ENCODE measurements at regions not wholly inside any gene's neighbourhood (a gene's known extent, or its start where the extent isn't known, plus 50 kb on each side); places are given as distances from the start of the nearest gene placed in this dataset.

DNA sequence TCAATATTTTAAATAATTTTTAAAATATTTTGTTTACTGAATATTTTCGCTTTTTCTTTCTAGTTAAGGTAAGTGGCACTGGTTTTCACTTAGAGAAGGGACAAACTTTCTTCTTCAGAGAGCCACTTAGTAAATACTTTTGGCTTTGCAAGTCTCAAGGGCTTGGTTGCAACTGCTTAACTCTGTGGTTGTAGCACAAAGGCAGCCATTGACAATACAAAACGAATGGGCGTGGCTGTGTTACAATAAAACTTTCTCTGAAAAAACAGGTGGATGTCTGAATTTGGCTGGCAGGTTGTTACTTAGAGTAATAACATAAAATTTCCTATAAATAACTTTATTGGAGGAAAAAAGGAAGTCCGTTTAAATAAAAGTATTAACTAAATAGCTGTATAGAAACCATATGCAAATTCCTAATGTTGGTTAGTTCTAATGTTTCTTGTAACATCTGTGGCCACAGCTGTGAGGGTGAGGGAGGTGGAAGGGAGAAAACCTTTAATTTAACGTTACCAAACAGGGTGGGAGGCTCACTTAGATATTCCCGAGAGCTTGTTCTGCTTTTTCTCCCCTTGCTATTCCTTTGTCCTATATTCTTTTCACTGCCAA is 62.4 kb upstream of the TNP1 start (continued):
- TF ChIP-seq, protein P1, sequence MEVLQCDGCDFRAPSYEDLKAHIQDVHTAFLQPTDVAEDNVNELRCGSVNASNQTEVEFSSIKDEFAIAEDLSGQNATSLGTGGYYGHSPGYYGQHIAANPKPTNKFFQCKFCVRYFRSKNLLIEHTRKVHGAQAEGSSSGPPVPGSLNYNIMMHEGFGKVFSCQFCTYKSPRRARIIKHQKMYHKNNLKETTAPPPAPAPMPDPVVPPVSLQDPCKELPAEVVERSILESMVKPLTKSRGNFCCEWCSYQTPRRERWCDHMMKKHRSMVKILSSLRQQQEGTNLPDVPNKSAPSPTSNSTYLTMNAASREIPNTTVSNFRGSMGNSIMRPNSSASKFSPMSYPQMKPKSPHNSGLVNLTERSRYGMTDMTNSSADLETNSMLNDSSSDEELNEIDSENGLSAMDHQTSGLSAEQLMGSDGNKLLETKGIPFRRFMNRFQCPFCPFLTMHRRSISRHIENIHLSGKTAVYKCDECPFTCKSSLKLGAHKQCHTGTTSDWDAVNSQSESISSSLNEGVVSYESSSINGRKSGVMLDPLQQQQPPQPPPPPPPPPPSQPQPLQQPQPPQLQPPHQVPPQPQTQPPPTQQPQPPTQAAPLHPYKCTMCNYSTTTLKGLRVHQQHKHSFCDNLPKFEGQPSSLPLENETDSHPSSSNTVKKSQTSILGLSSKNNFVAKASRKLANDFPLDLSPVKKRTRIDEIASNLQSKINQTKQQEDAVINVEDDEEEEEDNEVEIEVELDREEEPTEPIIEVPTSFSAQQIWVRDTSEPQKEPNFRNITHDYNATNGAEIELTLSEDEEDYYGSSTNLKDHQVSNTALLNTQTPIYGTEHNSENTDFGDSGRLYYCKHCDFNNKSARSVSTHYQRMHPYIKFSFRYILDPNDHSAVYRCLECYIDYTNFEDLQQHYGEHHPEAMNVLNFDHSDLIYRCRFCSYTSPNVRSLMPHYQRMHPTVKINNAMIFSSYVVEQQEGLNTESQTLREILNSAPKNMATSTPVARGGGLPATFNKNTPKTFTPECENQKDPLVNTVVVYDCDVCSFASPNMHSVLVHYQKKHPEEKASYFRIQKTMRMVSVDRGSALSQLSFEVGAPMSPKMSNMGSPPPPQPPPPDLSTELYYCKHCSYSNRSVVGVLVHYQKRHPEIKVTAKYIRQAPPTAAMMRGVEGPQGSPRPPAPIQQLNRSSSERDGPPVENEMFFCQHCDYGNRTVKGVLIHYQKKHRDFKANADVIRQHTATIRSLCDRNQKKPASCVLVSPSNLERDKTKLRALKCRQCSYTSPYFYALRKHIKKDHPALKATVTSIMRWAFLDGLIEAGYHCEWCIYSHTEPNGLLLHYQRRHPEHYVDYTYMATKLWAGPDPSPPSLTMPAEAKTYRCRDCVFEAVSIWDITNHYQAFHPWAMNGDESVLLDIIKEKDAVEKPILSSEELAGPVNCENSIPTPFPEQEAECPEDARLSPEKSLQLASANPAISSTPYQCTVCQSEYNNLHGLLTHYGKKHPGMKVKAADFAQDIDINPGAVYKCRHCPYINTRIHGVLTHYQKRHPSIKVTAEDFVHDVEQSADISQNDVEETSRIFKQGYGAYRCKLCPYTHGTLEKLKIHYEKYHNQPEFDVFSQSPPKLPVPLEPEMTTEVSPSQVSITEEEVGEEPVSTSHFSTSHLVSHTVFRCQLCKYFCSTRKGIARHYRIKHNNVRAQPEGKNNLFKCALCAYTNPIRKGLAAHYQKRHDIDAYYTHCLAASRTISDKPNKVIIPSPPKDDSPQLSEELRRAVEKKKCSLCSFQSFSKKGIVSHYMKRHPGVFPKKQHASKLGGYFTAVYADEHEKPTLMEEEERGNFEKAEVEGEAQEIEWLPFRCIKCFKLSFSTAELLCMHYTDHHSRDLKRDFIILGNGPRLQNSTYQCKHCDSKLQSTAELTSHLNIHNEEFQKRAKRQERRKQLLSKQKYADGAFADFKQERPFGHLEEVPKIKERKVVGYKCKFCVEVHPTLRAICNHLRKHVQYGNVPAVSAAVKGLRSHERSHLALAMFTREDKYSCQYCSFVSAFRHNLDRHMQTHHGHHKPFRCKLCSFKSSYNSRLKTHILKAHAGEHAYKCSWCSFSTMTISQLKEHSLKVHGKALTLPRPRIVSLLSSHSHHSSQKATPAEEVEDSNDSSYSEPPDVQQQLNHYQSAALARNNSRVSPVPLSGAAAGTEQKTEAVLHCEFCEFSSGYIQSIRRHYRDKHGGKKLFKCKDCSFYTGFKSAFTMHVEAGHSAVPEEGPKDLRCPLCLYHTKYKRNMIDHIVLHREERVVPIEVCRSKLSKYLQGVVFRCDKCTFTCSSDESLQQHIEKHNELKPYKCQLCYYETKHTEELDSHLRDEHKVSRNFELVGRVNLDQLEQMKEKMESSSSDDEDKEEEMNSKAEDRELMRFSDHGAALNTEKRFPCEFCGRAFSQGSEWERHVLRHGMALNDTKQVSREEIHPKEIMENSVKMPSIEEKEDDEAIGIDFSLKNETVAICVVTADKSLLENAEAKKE (CRISPR knock-in tag; IDR thresholded peaks at IDR 0.05), result no peak
- no peak for TF ChIP-seq CREB1 (CRISPR knock-in tag; IDR thresholded peaks at IDR 0.05; ENCODE audit: low read depth)
- TF ChIP-seq ZNF331 (CRISPR knock-in tag; IDR thresholded peaks at IDR 0.05; ENCODE audit: low read depth), result no peak
- TF ChIP-seq, protein P2, sequence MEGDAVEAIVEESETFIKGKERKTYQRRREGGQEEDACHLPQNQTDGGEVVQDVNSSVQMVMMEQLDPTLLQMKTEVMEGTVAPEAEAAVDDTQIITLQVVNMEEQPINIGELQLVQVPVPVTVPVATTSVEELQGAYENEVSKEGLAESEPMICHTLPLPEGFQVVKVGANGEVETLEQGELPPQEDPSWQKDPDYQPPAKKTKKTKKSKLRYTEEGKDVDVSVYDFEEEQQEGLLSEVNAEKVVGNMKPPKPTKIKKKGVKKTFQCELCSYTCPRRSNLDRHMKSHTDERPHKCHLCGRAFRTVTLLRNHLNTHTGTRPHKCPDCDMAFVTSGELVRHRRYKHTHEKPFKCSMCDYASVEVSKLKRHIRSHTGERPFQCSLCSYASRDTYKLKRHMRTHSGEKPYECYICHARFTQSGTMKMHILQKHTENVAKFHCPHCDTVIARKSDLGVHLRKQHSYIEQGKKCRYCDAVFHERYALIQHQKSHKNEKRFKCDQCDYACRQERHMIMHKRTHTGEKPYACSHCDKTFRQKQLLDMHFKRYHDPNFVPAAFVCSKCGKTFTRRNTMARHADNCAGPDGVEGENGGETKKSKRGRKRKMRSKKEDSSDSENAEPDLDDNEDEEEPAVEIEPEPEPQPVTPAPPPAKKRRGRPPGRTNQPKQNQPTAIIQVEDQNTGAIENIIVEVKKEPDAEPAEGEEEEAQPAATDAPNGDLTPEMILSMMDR (conservative IDR thresholded peaks at IDR 0.05; ENCODE audit: low read depth in 2 of 2), result no peak
- no peak for TF ChIP-seq POLR2AphosphoS5 (IDR thresholded peaks at IDR 0.05; ENCODE audit: low read depth)

- DNase-seq (ENCODE audit: low spot score) (no peak), ATAC-seq (no peak)
- no peak overlapping the region for H2AFZ ChIP-seq
- no peak overlapping the region for H3K4me3 Mint-ChIP-seq
- no peaks in the 10 kb centered on the region for H3F3A ChIP-seq (replicated peaks; ENCODE audit: low read depth)
- H3K27ac ChIP-seq (ENCODE audit: low read depth), result no peak overlapping the region
- no peak overlapping the region for H3K4me3 ChIP-seq
- H3K4me1 Mint-ChIP-seq, result peaks cover 12% of the 10 kb centered on the region
- no peaks in the 10 kb centered on the region for H3K9me2 ChIP-seq (ENCODE audit: insufficient read depth)
- no peaks in the 10 kb centered on the region for H3K36me3 ChIP-seq (ENCODE audit: insufficient read depth)
- H3K4me2 ChIP-seq, result no peak overlapping the region
- H3K27ac Mint-ChIP-seq, result no peak overlapping the region
- H3K27me3 ChIP-seq (ENCODE audit: insufficient read depth), result no peaks in the 10 kb centered on the region
- H3K9me3 Mint-ChIP-seq, result no peaks in the 10 kb centered on the region
- no peaks in the 10 kb centered on the region for H3K79me2 ChIP-seq (replicated peaks; ENCODE audit: insufficient read depth)
- peaks cover 5% of the 10 kb centered on the region for H3K27me3 Mint-ChIP-seq (ENCODE audit: insufficient read depth, low read depth, poor library complexity)
- H4K20me1 ChIP-seq (replicated peaks; ENCODE audit: insufficient read depth), result no peaks in the 10 kb centered on the region; the same call in 1 of the 2 replicates
- H3K36me3 Mint-ChIP-seq (ENCODE audit: low read depth), result no peaks in the 10 kb centered on the region
- H3K4me1 ChIP-seq (ENCODE audit: insufficient read depth), result peaks cover 7% of the 10 kb centered on the region; the same call in 1 of the 2 replicates
- no peak for TF ChIP-seq POLR2AphosphoS5 (IDR thresholded peaks at IDR 0.05; ENCODE audit: low read depth)
- TF ChIP-seq STAT1 (IDR thresholded peaks at IDR 0.05; ENCODE audit: unreplicated experiment), result no peak
- TF ChIP-seq CREB1 (CRISPR knock-in tag; IDR thresholded peaks at IDR 0.05; ENCODE audit: low read depth), result no peak
- no peak for TF ChIP-seq EZH2 (IDR thresholded peaks at IDR 0.05; ENCODE audit: low read depth, unreplicated experiment)
- TF ChIP-seq, protein P3, sequence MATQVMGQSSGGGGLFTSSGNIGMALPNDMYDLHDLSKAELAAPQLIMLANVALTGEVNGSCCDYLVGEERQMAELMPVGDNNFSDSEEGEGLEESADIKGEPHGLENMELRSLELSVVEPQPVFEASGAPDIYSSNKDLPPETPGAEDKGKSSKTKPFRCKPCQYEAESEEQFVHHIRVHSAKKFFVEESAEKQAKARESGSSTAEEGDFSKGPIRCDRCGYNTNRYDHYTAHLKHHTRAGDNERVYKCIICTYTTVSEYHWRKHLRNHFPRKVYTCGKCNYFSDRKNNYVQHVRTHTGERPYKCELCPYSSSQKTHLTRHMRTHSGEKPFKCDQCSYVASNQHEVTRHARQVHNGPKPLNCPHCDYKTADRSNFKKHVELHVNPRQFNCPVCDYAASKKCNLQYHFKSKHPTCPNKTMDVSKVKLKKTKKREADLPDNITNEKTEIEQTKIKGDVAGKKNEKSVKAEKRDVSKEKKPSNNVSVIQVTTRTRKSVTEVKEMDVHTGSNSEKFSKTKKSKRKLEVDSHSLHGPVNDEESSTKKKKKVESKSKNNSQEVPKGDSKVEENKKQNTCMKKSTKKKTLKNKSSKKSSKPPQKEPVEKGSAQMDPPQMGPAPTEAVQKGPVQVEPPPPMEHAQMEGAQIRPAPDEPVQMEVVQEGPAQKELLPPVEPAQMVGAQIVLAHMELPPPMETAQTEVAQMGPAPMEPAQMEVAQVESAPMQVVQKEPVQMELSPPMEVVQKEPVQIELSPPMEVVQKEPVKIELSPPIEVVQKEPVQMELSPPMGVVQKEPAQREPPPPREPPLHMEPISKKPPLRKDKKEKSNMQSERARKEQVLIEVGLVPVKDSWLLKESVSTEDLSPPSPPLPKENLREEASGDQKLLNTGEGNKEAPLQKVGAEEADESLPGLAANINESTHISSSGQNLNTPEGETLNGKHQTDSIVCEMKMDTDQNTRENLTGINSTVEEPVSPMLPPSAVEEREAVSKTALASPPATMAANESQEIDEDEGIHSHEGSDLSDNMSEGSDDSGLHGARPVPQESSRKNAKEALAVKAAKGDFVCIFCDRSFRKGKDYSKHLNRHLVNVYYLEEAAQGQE (IDR thresholded peaks at IDR 0.05; ENCODE audit: unreplicated experiment), result no peak
- TF ChIP-seq, protein P2 (conservative IDR thresholded peaks at IDR 0.05; ENCODE audit: low read depth in 2 of 2), result no peak
- TF ChIP-seq ZNF114 (CRISPR knock-in tag; IDR thresholded peaks at IDR 0.05), result no peak
- no peak for TF ChIP-seq JUNB (IDR thresholded peaks at IDR 0.05; ENCODE audit: unreplicated experiment)
Measured at GRCh38 chr2:216920937-216921456, 61.1 kb upstream of the TNP1 start.
